Panc1 (cell line): ENCODE measurements at regions not wholly inside any gene's neighbourhood (a gene's known extent, or its start where the extent isn't known, plus 50 kb on each side); places are given as distances from the start of the nearest gene placed in this dataset.

Experiments used
- ATAC-seq: fragments of 200-7000 bp; cut with Tn5 transposase; 2 replicates; pipeline ENCODE4 v1.9.1; 2020; ENCODE audit warnings: mild to moderate bottlenecking, moderate library complexity
- BruUV-seq: library from RNA; stranded (reverse); fragments of 400-500 nt; replicated peaks from 2 replicates; lab custom pipeline; 2021; lab: Mats Ljungman, UMichigan
- CTCF ChIA-PET: fragments of 300-600 bp; sonication (Branson Sonifier 250); formaldehyde crosslinking; loops from one replicate; lab custom pipeline; 2022; ENCODE audit warnings: antibody characterized with exemption; lab: Charles Lee
- POLR2A ChIA-PET: fragments of 300-600 bp; sonication (Branson Sonifier 250); formaldehyde crosslinking; loops from one replicate; lab custom pipeline; 2022; ENCODE audit warnings: antibody characterized with exemption; lab: Charles Lee
- DNase-seq: peaks from one replicate; pipeline ENCODE4 v3.0.0-alpha.2; 2010; ENCODE audit warnings: low read depth, low spot score
- H3K27ac ChIP-seq: 2 replicates; pipeline ENCODE4 v1.5.1; 2011; ENCODE audit warnings: mild to moderate bottlenecking, low read length, inconsistent platforms
- H3K27me3 ChIP-seq: fragments of 200-500 bp; sonication (Bioruptor generic); 2 replicates; pipeline ENCODE4 v1.6.0; 2014; ENCODE audit warnings: low read length, inconsistent platforms; ENCODE audit not compliant: control insufficient read depth, insufficient read depth
- H3K36me3 ChIP-seq: fragments of 200-500 bp; sonication (Bioruptor generic); 2 replicates; pipeline ENCODE4 v1.5.1; 2014; ENCODE audit warnings: inconsistent platforms, mild to moderate bottlenecking, low read length, moderate library complexity; ENCODE audit not compliant: control insufficient read depth, insufficient read depth
- H3K4me1 ChIP-seq: 2 replicates; pipeline ENCODE4 v1.5.1; 2011; ENCODE audit warnings: inconsistent platforms, mild to moderate bottlenecking, low read length, moderate library complexity; ENCODE audit not compliant: control insufficient read depth, insufficient read depth
- H3K4me3 ChIP-seq, 2 experiments: 2 replicates each; pipeline ENCODE4 v1.5.1; 2011 to 2012; ENCODE audit warnings: low read depth in 2 of 2, low read length in 2 of 2, mild to moderate bottlenecking in 2 of 2, inconsistent platforms in 1 of 2, moderate library complexity in 1 of 2
- H3K9me3 ChIP-seq: fragments of 200-500 bp; sonication (Bioruptor generic); 2 replicates; pipeline ENCODE4 v1.5.1; 2014; ENCODE audit warnings: low read depth, mild to moderate bottlenecking, inconsistent platforms, low read length, moderate library complexity; ENCODE audit not compliant: control insufficient read depth, insufficient read depth
- CTCF ChIP-seq: fragments of 450-650 bp; IDR thresholded peaks from 2 replicates; pipeline ENCODE4 v1.5.1; 2017; ENCODE audit warnings: mild to moderate bottlenecking
- POLR2AphosphoS5 ChIP-seq: IDR thresholded peaks from 2 replicates; pipeline ENCODE4 v1.6.1; 2012; ENCODE audit warnings: mild to moderate bottlenecking, low read depth, low read length, moderate library complexity
- REST ChIP-seq, 2 experiments: IDR thresholded peaks; 2 replicates each; pipeline ENCODE4 v1.6.1; 2011 to 2012; ENCODE audit warnings: low read depth in 2 of 2, control low read depth in 1 of 2, low read length in 1 of 2, mild to moderate bottlenecking in 1 of 2, moderate library complexity in 1 of 2; ENCODE audit not compliant: insufficient read depth in 1 of 2
- SIN3A ChIP-seq: IDR thresholded peaks from 2 replicates; pipeline ENCODE4 v1.6.1; 2012; ENCODE audit warnings: low read depth, mild to moderate bottlenecking, low read length, moderate library complexity, borderline replicate concordance; ENCODE audit not compliant: insufficient read depth
- TCF7L2 ChIP-seq: IDR thresholded peaks from 2 replicates; pipeline ENCODE4 v1.6.1; 2011; ENCODE audit warnings: mild to moderate bottlenecking, low read depth, low read length, inconsistent platforms
- in situ Hi-C: cut with HindIII; loops from 2 replicates; pipeline ENCODE4 v1.10.0; 2016; ENCODE audit warnings: low sequenced_read_pairs, low pct_unique_long_range_greater_than_20kb
- intact Hi-C: fragments of 100-400 bp; cut with micrococcal nuclease; formaldehyde crosslinking; loops from one replicate; pipeline ENCODE4 v1.10.0; 2022; ENCODE audit not compliant: unreplicated experiment

GRCh38 chr15:98221577-98221976 lies 261.1 kb downstream of the ARRDC4 start:
- ATAC-seq (no peak), DNase-seq (no peak)
- no peaks in the 10 kb centered on the region for H3K36me3 ChIP-seq
- TF ChIP-seq TCF7L2 (no peak), SIN3A (no peak), CTCF (no peak), REST (IDR thresholded peaks at IDR 0.05; ENCODE audit: insufficient read depth in 1 of 2, low read depth in 2 of 2, low read length in 1 of 2) (no peak), POLR2AphosphoS5 (no peak)
- POLR2A ChIA-PET, result no interaction called here
- in situ Hi-C loops (no loop called here), intact Hi-C loops (no loop called here)
- no peaks in the 10 kb centered on the region for H3K27me3 ChIP-seq
- CTCF ChIA-PET, result no interaction called here
- H3K27ac ChIP-seq, result no peak overlapping the region
- BruUV-seq, result no TSS peak
- no peaks in the 10 kb centered on the region for H3K4me1 ChIP-seq
- H3K9me3 ChIP-seq, result no peaks in the 10 kb centered on the region
- no peak overlapping the region for H3K4me3 ChIP-seq

- ChIA-PET CTCF (interaction anchor here (0.5 kb wide), 1 partner anchor 348 kb away, joined by 3 read pairs; no protein-coding TSS in a partner anchor), POLR2A (no interaction called here)
- no peaks in the 10 kb centered on the region for H3K4me1 ChIP-seq
- no peak overlapping the region for H3K4me3 ChIP-seq
- H3K27ac ChIP-seq, result no peak overlapping the region
- BruUV-seq, result no TSS peak
- in situ Hi-C loops, result no loop called here
- no peak for ATAC-seq
- TF ChIP-seq REST (IDR thresholded peaks at IDR 0.05; ENCODE audit: insufficient read depth in 1 of 2, low read depth in 2 of 2, low read length in 1 of 2) (no peak), SIN3A (no peak), CTCF (no peak), TCF7L2 (no peak), POLR2AphosphoS5 (no peak)
- H3K9me3 ChIP-seq, result no peaks in the 10 kb centered on the region
- DNase-seq, result no peak
- no peaks in the 10 kb centered on the region for H3K36me3 ChIP-seq
- H3K27me3 ChIP-seq, result no peaks in the 10 kb centered on the region
- intact Hi-C loops, result no loop called here
These were observed 265.6 kb downstream of the ARRDC4 start for GRCh38 chr15:98226149-98226548.
